ENCODE measurements at regions not wholly inside any gene's neighbourhood (a gene's known extent, or its start where the extent isn't known, plus 50 kb on each side); places are given as distances from the start of the nearest gene placed in this dataset.

GRCh38 chr10:83522881-83523386 is 616.4 kb upstream of the GHITM start (continued):
- TF ChIP-seq, protein P1, sequence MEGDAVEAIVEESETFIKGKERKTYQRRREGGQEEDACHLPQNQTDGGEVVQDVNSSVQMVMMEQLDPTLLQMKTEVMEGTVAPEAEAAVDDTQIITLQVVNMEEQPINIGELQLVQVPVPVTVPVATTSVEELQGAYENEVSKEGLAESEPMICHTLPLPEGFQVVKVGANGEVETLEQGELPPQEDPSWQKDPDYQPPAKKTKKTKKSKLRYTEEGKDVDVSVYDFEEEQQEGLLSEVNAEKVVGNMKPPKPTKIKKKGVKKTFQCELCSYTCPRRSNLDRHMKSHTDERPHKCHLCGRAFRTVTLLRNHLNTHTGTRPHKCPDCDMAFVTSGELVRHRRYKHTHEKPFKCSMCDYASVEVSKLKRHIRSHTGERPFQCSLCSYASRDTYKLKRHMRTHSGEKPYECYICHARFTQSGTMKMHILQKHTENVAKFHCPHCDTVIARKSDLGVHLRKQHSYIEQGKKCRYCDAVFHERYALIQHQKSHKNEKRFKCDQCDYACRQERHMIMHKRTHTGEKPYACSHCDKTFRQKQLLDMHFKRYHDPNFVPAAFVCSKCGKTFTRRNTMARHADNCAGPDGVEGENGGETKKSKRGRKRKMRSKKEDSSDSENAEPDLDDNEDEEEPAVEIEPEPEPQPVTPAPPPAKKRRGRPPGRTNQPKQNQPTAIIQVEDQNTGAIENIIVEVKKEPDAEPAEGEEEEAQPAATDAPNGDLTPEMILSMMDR (IDR thresholded peaks at IDR 0.05 in 2 of 3, conservative IDR thresholded peaks at IDR 0.05 in 1 of 3; ENCODE audit: borderline replicate concordance in 1 of 3, insufficient read depth in 1 of 3, low read depth in 2 of 3, low read length in 2 of 3) = no peak

- H4K20me1 ChIP-seq (ENCODE audit: insufficient read depth) = no peaks in the 10 kb centered on the region
- no TSS peak for BruUV-seq (replicated peaks)
- no peaks in the 10 kb centered on the region for H3K36me3 ChIP-seq (ENCODE audit: control insufficient read depth in 1 of 2, insufficient read depth in 2 of 2, low read length in 2 of 2)
- no peaks in the 10 kb centered on the region for H3K4me1 ChIP-seq (ENCODE audit: control insufficient read depth in 1 of 2, insufficient read depth in 2 of 2, low read length in 2 of 2)
- H3K9ac ChIP-seq (ENCODE audit: low read length) = no peak overlapping the region
- ChIA-PET POLR2A (no interaction called here), CTCF (no interaction called here), RAD21 (ENCODE audit: low non-redundant PET in 1 of 2, low total read pairs in 2 of 2, uncharacterized antibody in 2 of 2, unreplicated experiment in 2 of 2) (no interaction called here)
- no peaks in the 10 kb centered on the region for H3K9me2 ChIP-seq (ENCODE audit: insufficient read depth)
- peaks cover 3 to 24% of the 10 kb centered on the region in 2 experiments; a peak in 2 of 4 replicates for H3K9me3 ChIP-seq (ENCODE audit: control insufficient read depth in 1 of 2, insufficient read depth in 1 of 2, low read depth in 1 of 2, low read length in 2 of 2)
- no peak for TF ChIP-seq POLR2A (IDR thresholded peaks at IDR 0.05; ENCODE audit: borderline replicate concordance, extremely low read depth, insufficient read depth, insufficient read length)
- no peak for TF ChIP-seq ZNF274 (IDR thresholded peaks at IDR 0.05; ENCODE audit: low read depth, low read length)
- TF ChIP-seq, protein P2, sequence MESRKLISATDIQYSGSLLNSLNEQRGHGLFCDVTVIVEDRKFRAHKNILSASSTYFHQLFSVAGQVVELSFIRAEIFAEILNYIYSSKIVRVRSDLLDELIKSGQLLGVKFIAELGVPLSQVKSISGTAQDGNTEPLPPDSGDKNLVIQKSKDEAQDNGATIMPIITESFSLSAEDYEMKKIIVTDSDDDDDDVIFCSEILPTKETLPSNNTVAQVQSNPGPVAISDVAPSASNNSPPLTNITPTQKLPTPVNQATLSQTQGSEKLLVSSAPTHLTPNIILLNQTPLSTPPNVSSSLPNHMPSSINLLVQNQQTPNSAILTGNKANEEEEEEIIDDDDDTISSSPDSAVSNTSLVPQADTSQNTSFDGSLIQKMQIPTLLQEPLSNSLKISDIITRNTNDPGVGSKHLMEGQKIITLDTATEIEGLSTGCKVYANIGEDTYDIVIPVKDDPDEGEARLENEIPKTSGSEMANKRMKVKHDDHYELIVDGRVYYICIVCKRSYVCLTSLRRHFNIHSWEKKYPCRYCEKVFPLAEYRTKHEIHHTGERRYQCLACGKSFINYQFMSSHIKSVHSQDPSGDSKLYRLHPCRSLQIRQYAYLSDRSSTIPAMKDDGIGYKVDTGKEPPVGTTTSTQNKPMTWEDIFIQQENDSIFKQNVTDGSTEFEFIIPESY (IDR thresholded peaks at IDR 0.05; ENCODE audit: extremely low read depth, insufficient replicate concordance, low read length) = no peak
- TF ChIP-seq TCF7L2 (IDR thresholded peaks at IDR 0.05; ENCODE audit: borderline replicate concordance, extremely low read depth, insufficient read depth, insufficient read length) = no peak
- TF ChIP-seq REST (IDR thresholded peaks at IDR 0.05; ENCODE audit: low read depth) = no peak
- TF ChIP-seq SIN3A (IDR thresholded peaks at IDR 0.05; ENCODE audit: low read depth) = no peak
- no peak for TF ChIP-seq SRF (IDR thresholded peaks at IDR 0.05; ENCODE audit: low read depth)
- TF ChIP-seq CBX3 (IDR thresholded peaks at IDR 0.05; ENCODE audit: low read depth) = no peak
- no peak for TF ChIP-seq ATF3 (IDR thresholded peaks at IDR 0.05)
- TF ChIP-seq POLR2AphosphoS5 (IDR thresholded peaks at IDR 0.05; ENCODE audit: low read depth, low read length) = no peak
- TF ChIP-seq RAD21 (IDR thresholded peaks at IDR 0.05; ENCODE audit: low read depth) = no peak
- TF ChIP-seq EZH2phosphoT487 (IDR thresholded peaks at IDR 0.05; ENCODE audit: borderline replicate concordance) = no peak
- no peak for TF ChIP-seq SP1 (IDR thresholded peaks at IDR 0.05; ENCODE audit: low read depth)
- TF ChIP-seq CEBPB (IDR thresholded peaks at IDR 0.05; ENCODE audit: low read depth) = no peak
- ATAC-seq = no peak
- H3K4me2 ChIP-seq (ENCODE audit: low read length) = no peak overlapping the region
- intact Hi-C loops (cut with micrococcal nuclease) = no loop called here
- no peaks in the 10 kb centered on the region for H3K79me2 ChIP-seq (ENCODE audit: insufficient read depth, low read length)
- no peak overlapping the region for H2AFZ ChIP-seq (ENCODE audit: low read depth, low read length, poor library complexity, severe bottlenecking)
- no peak for DNase-seq (ENCODE audit: low read depth, low spot score)
- H3K27me3 ChIP-seq (ENCODE audit: insufficient read depth, low read length) = no peaks in the 10 kb centered on the region
- H3K27ac ChIP-seq (ENCODE audit: low read depth, low read length) = no peak overlapping the region
- no peak overlapping the region for H3K4me3 ChIP-seq (replicated peaks in 1 of 2; ENCODE audit: low read depth in 1 of 2, low read length in 2 of 2)
Measured at GRCh38 chr10:83527934-83528333, 611.4 kb upstream of the GHITM start.

Data from HCT116 (cell line).